Nephron (organoid): ENCODE measurements at regions not wholly inside any gene's neighbourhood (a gene's known extent, or its start where the extent isn't known, plus 50 kb on each side); places are given as distances from the start of the nearest gene placed in this dataset.

ENCODE experiments used
- H3K27ac Mint-ChIP-seq, 3 experiments: 2 replicates each; pipeline ENCODE4 v1.8.0; 2020; ENCODE audit warnings: mixed read lengths in 3 of 3, mild to moderate bottlenecking in 2 of 3, moderate library complexity in 1 of 3
- H3K27me3 Mint-ChIP-seq: 2 replicates; pipeline ENCODE4 v1.8.0; 2021; ENCODE audit warnings: low read depth, mild to moderate bottlenecking, moderate library complexity, mixed read lengths
- H3K36me3 Mint-ChIP-seq: 2 replicates; pipeline ENCODE4 v1.8.0; 2020; ENCODE audit warnings: low read depth, mixed read lengths
- H3K4me1 Mint-ChIP-seq: 2 replicates; pipeline ENCODE4 v1.8.0; 2020; ENCODE audit warnings: mixed read lengths
- H3K4me3 Mint-ChIP-seq, 3 experiments: 2 replicates each; pipeline ENCODE4 v1.8.0; 2020; ENCODE audit warnings: mild to moderate bottlenecking in 3 of 3, mixed read lengths in 3 of 3, moderate library complexity in 2 of 3
- H3K9me3 Mint-ChIP-seq: 2 replicates; pipeline ENCODE4 v1.8.0; 2020; ENCODE audit warnings: mixed read lengths
- CTCF ChIP-seq, 3 experiments: fragments of 200-600 bp; sonication (generic); IDR thresholded peaks; one replicate each; pipeline ENCODE4 v1.5.0; 2021; ENCODE audit warnings: antibody characterized with exemption in 3 of 3; ENCODE audit not compliant: unreplicated experiment in 3 of 3

- H3K27ac Mint-ChIP-seq: peak overlapping the region in 2 of 3 experiments; percentile 57 to 59
- no peaks in the 10 kb centered on the region for H3K27me3 Mint-ChIP-seq
- H3K9me3 Mint-ChIP-seq: peaks cover 17% of the 10 kb centered on the region
- H3K36me3 Mint-ChIP-seq: peaks cover 7% of the 10 kb centered on the region
- H3K4me1 Mint-ChIP-seq: peaks cover 30% of the 10 kb centered on the region
- TF ChIP-seq CTCF (IDR thresholded peaks at IDR 0.05; ENCODE audit: unreplicated experiment in 3 of 3): no peak
- no peak overlapping the region for H3K4me3 Mint-ChIP-seq
These were observed 404.9 kb downstream of the AEBP2 start for GRCh38 chr12:19844224-19844623.

- no peak overlapping the region for H3K4me3 Mint-ChIP-seq
- H3K9me3 Mint-ChIP-seq: peaks cover 32% of the 10 kb centered on the region
These were observed 407.3 kb downstream of the AEBP2 start for GRCh38 chr12:19846574-19846973.

GRCh38 chr12:19847294-19848059 is 408.2 kb downstream of the AEBP2 start:
- H3K27me3 Mint-ChIP-seq: no peaks in the 10 kb centered on the region
- H3K27ac Mint-ChIP-seq: peak overlapping the region; percentile 80 to 93 (median 88)
- H3K9me3 Mint-ChIP-seq: peaks cover 32% of the 10 kb centered on the region
- no peak for TF ChIP-seq CTCF (IDR thresholded peaks at IDR 0.05; ENCODE audit: unreplicated experiment in 3 of 3)
- peak overlapping the region; percentile 2 to 11 (median 6) for H3K4me3 Mint-ChIP-seq
- peaks cover 31% of the 10 kb centered on the region for H3K4me1 Mint-ChIP-seq
- H3K36me3 Mint-ChIP-seq: peaks cover 12% of the 10 kb centered on the region

More at GRCh38 chr12:19846574-19846973, 407.3 kb downstream of the AEBP2 start:
- Mint-ChIP-seq H3K27me3 (no peaks in the 10 kb centered on the region), H3K4me1 (peaks cover 30% of the 10 kb centered on the region), H3K36me3 (peaks cover 12% of the 10 kb centered on the region), H3K27ac (peak overlapping the region; percentile 74 to 93 (median 88))
- no peak for TF ChIP-seq CTCF (IDR thresholded peaks at IDR 0.05; ENCODE audit: unreplicated experiment in 3 of 3)

GRCh38 chr12:19848421-19848820 is 409.1 kb downstream of the AEBP2 start:
- H3K9me3 Mint-ChIP-seq: peaks cover 39% of the 10 kb centered on the region
- no peak for TF ChIP-seq CTCF (IDR thresholded peaks at IDR 0.05; ENCODE audit: unreplicated experiment in 3 of 3)

GRCh38 chr12:19849208-19849607 is 409.9 kb downstream of the AEBP2 start:
- Mint-ChIP-seq H3K9me3 (peaks cover 36% of the 10 kb centered on the region), H3K4me1 (peaks cover 28% of the 10 kb centered on the region), H3K27ac (no peak overlapping the region), H3K36me3 (peaks cover 12% of the 10 kb centered on the region), H3K27me3 (no peaks in the 10 kb centered on the region), H3K4me3 (no peak overlapping the region)
- no peak for TF ChIP-seq CTCF (IDR thresholded peaks at IDR 0.05; ENCODE audit: unreplicated experiment in 3 of 3)

More at GRCh38 chr12:19848421-19848820, 409.1 kb downstream of the AEBP2 start:
- H3K4me1 Mint-ChIP-seq: peaks cover 32% of the 10 kb centered on the region
- peak overlapping the region in 2 of 3 experiments; percentile 88 to 93 for H3K27ac Mint-ChIP-seq
- no peaks in the 10 kb centered on the region for H3K27me3 Mint-ChIP-seq
- peaks cover 12% of the 10 kb centered on the region for H3K36me3 Mint-ChIP-seq
- H3K4me3 Mint-ChIP-seq: no peak overlapping the region
